GM12878 (cell line): ENCODE measurements at regions not wholly inside any gene's neighbourhood (a gene's known extent, or its start where the extent isn't known, plus 50 kb on each side); places are given as distances from the start of the nearest gene placed in this dataset.

ENCODE experiments used
- ATAC-seq: fragments of 200-7000 bp; cut with Tn5 transposase; 3 replicates; pipeline ENCODE4 v1.9.1; 2020; ENCODE audit warnings: mild to moderate bottlenecking, moderate library complexity
- BruUV-seq: library from RNA; stranded (reverse); fragments of 400-500 nt; replicated peaks from 2 replicates; lab custom pipeline; 2021; lab: Mats Ljungman, UMichigan
- CTCF ChIA-PET: fragments of 300-600 bp; sonication (Branson Sonifier 250); formaldehyde crosslinking; extraction: SDS; loops from one replicate; lab custom pipeline; 2021; ENCODE audit warnings: inconsistent platforms; lab: Yijun Ruan, JAX
- POLR2A ChIA-PET: fragments of 350-600 bp; formaldehyde crosslinking; extraction: SDS; loops from one replicate; lab custom pipeline; 2021; ENCODE audit warnings: inconsistent platforms; lab: Charles Lee
- RAD21 ChIA-PET: fragments of 300-600 bp; sonication (Branson Sonifier 250); formaldehyde crosslinking; loops from one replicate; lab custom pipeline; 2023; ENCODE audit warnings: antibody characterized with exemption; ENCODE audit not compliant: unreplicated experiment; lab: Charles Lee
- SMC1A ChIA-PET: fragments of 300-600 bp; sonication (Branson Sonifier 250); formaldehyde crosslinking; loops from one replicate; lab custom pipeline; 2023; ENCODE audit not compliant: unreplicated experiment, uncharacterized antibody; lab: Charles Lee
- DNase-seq: peaks from one replicate; pipeline ENCODE4 v3.0.0-alpha.2; 2011; ENCODE audit warnings: low read depth, low spot score
- FAIRE-seq: peaks from 3 replicates; lab custom pipeline; 2011; peaks lifted over from hg19 to GRCh38; lab: Jason Lieb, UNC
- H2AFZ ChIP-seq: 2 replicates; pipeline ENCODE4 v1.6.0; 2011; ENCODE audit warnings: low read depth, low read length, control low read depth; ENCODE audit not compliant: control insufficient read depth
- H3K27ac ChIP-seq: 2 replicates; pipeline ENCODE4 v1.5.1; 2011; ENCODE audit warnings: control low read depth; ENCODE audit not compliant: control insufficient read depth, insufficient read depth
- H3K27me3 ChIP-seq, 2 experiments: replicated peaks in 1 of 2; 2 replicates each; pipeline versions ENCODE4 v1.6.0 to v1.6.1; 2011; ENCODE audit warnings: low read length in 1 of 2; ENCODE audit not compliant: control insufficient read depth in 2 of 2, insufficient read depth in 2 of 2
- H3K36me3 ChIP-seq, 2 experiments: 2 replicates each; pipeline ENCODE4 v1.5.1; 2011; ENCODE audit warnings: low read length in 1 of 2; ENCODE audit not compliant: control insufficient read depth in 2 of 2, insufficient read depth in 2 of 2
- H3K4me1 ChIP-seq: 2 replicates; pipeline ENCODE4 v1.6.1; 2011; ENCODE audit warnings: mild to moderate bottlenecking, low read length, moderate library complexity, mixed read lengths; ENCODE audit not compliant: control insufficient read depth, insufficient read depth
- H3K4me2 ChIP-seq: 2 replicates; pipeline ENCODE4 v1.6.0; 2011; ENCODE audit warnings: control low read depth; ENCODE audit not compliant: control insufficient read depth, insufficient read depth
- H3K4me3 ChIP-seq: fragments of 200-600 bp; sonication (generic); 2 replicates; pipeline ENCODE4 v1.5.1; 2016
- H3K79me2 ChIP-seq: 2 replicates; pipeline ENCODE4 v1.6.0; 2011; ENCODE audit warnings: low read length; ENCODE audit not compliant: control insufficient read depth, insufficient read depth
- H3K9ac ChIP-seq: 2 replicates; pipeline ENCODE4 v1.8.0; 2011; ENCODE audit warnings: low read length, control low read depth, mixed read lengths; ENCODE audit not compliant: control insufficient read depth, insufficient read depth
- H3K9me3 ChIP-seq: replicated peaks from 3 replicates; pipeline ENCODE4 v1.5.1; 2011; ENCODE audit warnings: mild to moderate bottlenecking, low read length; ENCODE audit not compliant: control insufficient read depth, insufficient read depth
- H4K20me1 ChIP-seq: 2 replicates; pipeline ENCODE4 v1.6.0; 2011; ENCODE audit not compliant: control insufficient read depth, insufficient read depth
- EGR1 ChIP-seq, 2 experiments: IDR thresholded peaks; 1 replicate in 1 of 2; 2 replicates in 1 of 2; pipeline ENCODE4 v1.6.1; 2011 to 2012; ENCODE audit warnings: low read depth in 2 of 2, low read length in 2 of 2, borderline replicate concordance in 1 of 2, mild to moderate bottlenecking in 1 of 2, moderate library complexity in 1 of 2
- EP300 ChIP-seq, 2 experiments: fragments of 150-350 bp in 1 of 2; IDR thresholded peaks; 2 replicates each; pipeline ENCODE4 v1.6.1; 2011 to 2012; ENCODE audit warnings: low read depth in 2 of 2, low read length in 2 of 2, borderline replicate concordance in 1 of 2, improper control_type of control experiment in 1 of 2, inconsistent platforms in 1 of 2; ENCODE audit not compliant: control insufficient read depth in 1 of 2
- EZH2 ChIP-seq: IDR thresholded peaks from 2 replicates; pipeline ENCODE4 v1.6.1; 2012; ENCODE audit warnings: low read depth, mild to moderate bottlenecking, control low read depth, inconsistent platforms, low read length, borderline replicate concordance; ENCODE audit not compliant: control insufficient read depth
- MEF2B ChIP-seq: fragments of 450-650 bp; IDR thresholded peaks from 2 replicates; pipeline ENCODE4 v1.6.1; 2018; ENCODE audit warnings: mild to moderate bottlenecking, moderate library complexity; ENCODE audit not compliant: partially characterized antibody, poor library complexity, severe bottlenecking
- MTA3 ChIP-seq: IDR thresholded peaks from 2 replicates; pipeline ENCODE4 v1.6.1; 2012; ENCODE audit warnings: low read length, inconsistent platforms, borderline replicate concordance
- MYB ChIP-seq: fragments of 150-350 bp; IDR thresholded peaks from 2 replicates; pipeline ENCODE4 v1.6.1; 2014; ENCODE audit warnings: mild to moderate bottlenecking, low read depth, low read length, borderline replicate concordance
- RB1 ChIP-seq: fragments of 450-650 bp; formaldehyde crosslinking; IDR thresholded peaks from 2 replicates; pipeline ENCODE4 v1.6.1; 2017; ENCODE audit warnings: mild to moderate bottlenecking, borderline replicate concordance
- RBBP5 ChIP-seq: fragments of 200-600 bp; sonication (generic); conservative IDR thresholded peaks from 2 replicates; pipeline ENCODE4 v1.6.1; 2016
- STAT3 ChIP-seq: IDR thresholded peaks from 2 replicates; pipeline ENCODE4 v1.6.1; 2011; ENCODE audit warnings: low read depth, low read length, improper control_type of control experiment
- TAF1 ChIP-seq: IDR thresholded peaks from 2 replicates; pipeline ENCODE4 v1.6.1; 2011; ENCODE audit warnings: mild to moderate bottlenecking, low read depth, low read length, borderline replicate concordance
- WRNIP1 ChIP-seq: IDR thresholded peaks from 2 replicates; pipeline ENCODE4 v1.6.1; 2011; ENCODE audit warnings: low read depth, low read length, improper control_type of control experiment, borderline replicate concordance
- ZBTB4 ChIP-seq: fragments of 450-650 bp; formaldehyde crosslinking; IDR thresholded peaks from 2 replicates; pipeline ENCODE4 v1.4.0; 2022; ENCODE audit warnings: mild to moderate bottlenecking, moderate library complexity
- ZNF274 ChIP-seq: IDR thresholded peaks from one replicate; pipeline ENCODE4 v1.8.0; 2011; ENCODE audit not compliant: insufficient read length, insufficient read depth
- in situ Hi-C: fragments of 300-500 bp; cut with MboI; formaldehyde crosslinking; loops from 9 replicates; pipeline ENCODE4 v1.14.3; 2018; ENCODE audit warnings: mixed read lengths
- intact Hi-C: fragments of 100-400 bp; cut with micrococcal nuclease; formaldehyde crosslinking; loops from one replicate; pipeline ENCODE4 v1.14.2; 2022; ENCODE audit not compliant: unreplicated experiment

- TF ChIP-seq EZH2 (no peak), MYB (no peak), STAT3 (no peak)
These were observed 695.4 kb upstream of the HS3ST1 start (continued) for GRCh38 chr4:12124138-12124537.

- ChIA-PET CTCF (no interaction called here), POLR2A (no interaction called here), SMC1A (no interaction called here), RAD21 (no interaction called here)
- Histone ChIP-seq H3K9ac (no peak overlapping the region), H3K4me3 (no peak overlapping the region), H3K79me2 (no peaks in the 10 kb centered on the region), H3K27me3 (no peaks in the 10 kb centered on the region), H3K9me3 (no peaks in the 10 kb centered on the region), H3K36me3 (no peaks in the 10 kb centered on the region), H3K4me1 (no peaks in the 10 kb centered on the region), H3K27ac (no peak overlapping the region), H2AFZ (no peak overlapping the region), H3K4me2 (no peak overlapping the region), H4K20me1 (no peaks in the 10 kb centered on the region)
- intact Hi-C loops (no loop called here), in situ Hi-C loops (no loop called here)
- TF ChIP-seq ZNF274, result no peak
- TF ChIP-seq MEF2B, result no peak
- TF ChIP-seq TAF1, result no peak
- no peak for TF ChIP-seq RB1
- no peak for TF ChIP-seq EP300 (IDR thresholded peaks at IDR 0.05; ENCODE audit: borderline replicate concordance in 1 of 2, control insufficient read depth in 1 of 2, low read depth in 2 of 2, low read length in 2 of 2)
- no peak for TF ChIP-seq EGR1 (IDR thresholded peaks at IDR 0.05; ENCODE audit: borderline replicate concordance in 1 of 2, low read depth in 2 of 2, low read length in 2 of 2)
- no peak for TF ChIP-seq ZBTB4 (CRISPR knock-in tag)
- no peak for TF ChIP-seq WRNIP1
- TF ChIP-seq MTA3, result no peak
- TF ChIP-seq RBBP5, result no peak
- DNase-seq (no peak), ATAC-seq (no peak), FAIRE-seq (no peak)
- BruUV-seq, result no TSS peak
These were observed 695.0 kb upstream of the HS3ST1 start for GRCh38 chr4:12123707-12124106.
